CD14-positive monocyte (primary cell): ENCODE measurements at regions not wholly inside any gene's neighbourhood (a gene's known extent, or its start where the extent isn't known, plus 50 kb on each side); places are given as distances from the start of the nearest gene placed in this dataset.

ENCODE experiments used
- DNase-seq, 3 donors: peaks; one replicate each; pipeline ENCODE4 v3.0.0-alpha.2; 2011 to 2022
- H2AFZ ChIP-seq: 2 replicates; pipeline ENCODE4 v1.6.0; 2012; ENCODE audit warnings: mild to moderate bottlenecking, low read depth, low read length, inconsistent platforms; ENCODE audit not compliant: insufficient read depth, poor library complexity, severe bottlenecking
- H3K27ac ChIP-seq, 2 donors: 1 replicate in 1 of 2; 2 replicates in 1 of 2; pipeline ENCODE4 v1.5.1; 2012 to 2013; ENCODE audit warnings: low read length in 2 of 2, control low read depth in 1 of 2, inconsistent platforms in 1 of 2, low read depth in 1 of 2, mild to moderate bottlenecking in 1 of 2
- H3K27me3 ChIP-seq, 2 donors: one replicate each; pipeline versions ENCODE4 v1.6.0 to v1.6.1; 2011 to 2013; ENCODE audit warnings: low read length in 2 of 2; ENCODE audit not compliant: control insufficient read depth in 2 of 2, insufficient read depth in 2 of 2
- H3K36me3 ChIP-seq, 2 donors: replicated peaks in 1 of 2; 1 replicate in 1 of 2; 2 replicates in 1 of 2; pipeline versions ENCODE4 v1.5.1 to v1.6.1; 2012 to 2013; ENCODE audit warnings: low read length in 2 of 2, control low read depth in 1 of 2, inconsistent platforms in 1 of 2, mild to moderate bottlenecking in 1 of 2; ENCODE audit not compliant: insufficient read depth in 2 of 2, control insufficient read depth in 1 of 2
- H3K4me1 ChIP-seq, 2 donors: 1 replicate in 1 of 2; 2 replicates in 1 of 2; pipeline versions ENCODE4 v1.5.1 to v1.6.1; 2012 to 2013; ENCODE audit warnings: low read length in 2 of 2, control low read depth in 1 of 2, inconsistent platforms in 1 of 2, mild to moderate bottlenecking in 1 of 2, moderate library complexity in 1 of 2; ENCODE audit not compliant: insufficient read depth in 2 of 2, control insufficient read depth in 1 of 2
- H3K4me2 ChIP-seq: replicated peaks from 2 replicates; pipeline ENCODE3; 2012; ENCODE audit warnings: low read length, moderate library complexity, mild to moderate bottlenecking; ENCODE audit not compliant: poor library complexity, severe bottlenecking; ENCODE audit errors: extremely low read depth
- H3K4me3 ChIP-seq, 3 experiments: fragments of 200-600 bp in 1 of 3; sonication (generic) in 1 of 3; replicated peaks in 1 of 3; 1 replicate in 2 of 3; 2 replicates in 1 of 3; pipeline ENCODE4 v1.5.1; 2011 to 2013; ENCODE audit warnings: low read length in 3 of 3, mild to moderate bottlenecking in 3 of 3, control low read depth in 2 of 3, low read depth in 2 of 3, inconsistent platforms in 1 of 3, moderate library complexity in 1 of 3
- H3K79me2 ChIP-seq: 2 replicates; pipeline ENCODE4 v1.6.0; 2012; ENCODE audit warnings: mild to moderate bottlenecking, control low read depth, inconsistent platforms, low read length, moderate library complexity; ENCODE audit not compliant: insufficient read depth
- H3K9ac ChIP-seq: 2 replicates; pipeline ENCODE4 v1.6.0; 2017; ENCODE audit warnings: low read length, mild to moderate bottlenecking; ENCODE audit not compliant: insufficient read depth, poor library complexity, severe bottlenecking
- H3K9me3 ChIP-seq, 2 donors: replicated peaks in 1 of 2; 1 replicate in 1 of 2; 2 replicates in 1 of 2; pipeline versions ENCODE4 v1.5.1 to v1.6.1; 2012 to 2013; ENCODE audit warnings: low read length in 2 of 2, control low read depth in 1 of 2; ENCODE audit not compliant: control insufficient read depth in 1 of 2, insufficient read depth in 1 of 2
- H4K20me1 ChIP-seq: 2 replicates; pipeline ENCODE4 v1.6.0; 2012; ENCODE audit warnings: mild to moderate bottlenecking, low read length, control low read depth, moderate library complexity; ENCODE audit not compliant: insufficient read depth
- H3K27ac Mint-ChIP-seq, 7 donors: one replicate each; pipeline ENCODE4 v1.8.0; 2020; ENCODE audit warnings: mild to moderate bottlenecking in 7 of 7, mixed read lengths in 7 of 7, moderate library complexity in 6 of 7, inconsistent platforms in 2 of 7
- H3K27me3 Mint-ChIP-seq, 3 donors: one replicate each; pipeline ENCODE4 v1.8.0; 2021 to 2022; ENCODE audit warnings: low read depth in 3 of 3, mild to moderate bottlenecking in 3 of 3, mixed read lengths in 3 of 3, moderate library complexity in 3 of 3, inconsistent platforms in 1 of 3
- H3K36me3 Mint-ChIP-seq, 2 donors: one replicate each; pipeline ENCODE4 v1.8.0; 2020; ENCODE audit warnings: mixed read lengths in 2 of 2, inconsistent platforms in 1 of 2, mild to moderate bottlenecking in 1 of 2
- H3K4me1 Mint-ChIP-seq: one replicate; pipeline ENCODE4 v1.8.0; 2020; ENCODE audit warnings: mild to moderate bottlenecking, mixed read lengths
- H3K4me3 Mint-ChIP-seq, 2 donors: one replicate each; pipeline ENCODE4 v1.8.0; 2020; ENCODE audit warnings: mild to moderate bottlenecking in 2 of 2, mixed read lengths in 2 of 2, moderate library complexity in 1 of 2
- H3K9me3 Mint-ChIP-seq, 7 donors: one replicate each; pipeline ENCODE4 v1.8.0; 2020 to 2022; ENCODE audit warnings: mixed read lengths in 7 of 7, mild to moderate bottlenecking in 6 of 7, moderate library complexity in 6 of 7, inconsistent platforms in 2 of 7
- WGBS: methylation state at CpG from one replicate; pipeline ENCODE4 v1.1.5; 2013; ENCODE audit warnings: missing lambda C conversion rate; ENCODE audit not compliant: insufficient coverage; 5-methylcytosine and 5-hydroxymethylcytosine counted together
- intact Hi-C, 2 donors: fragments of 100-400 bp; cut with micrococcal nuclease; formaldehyde crosslinking; loops; one replicate each; pipeline versions ENCODE4 v1.15.0 to v1.15.1; 2023
- TF ChIP-seq, protein P1 (sequence below): fragments of 200-600 bp; IDR thresholded peaks from one replicate; pipeline ENCODE4 v1.8.0; 2022; ENCODE audit warnings: antibody characterized with exemption, mild to moderate bottlenecking

GRCh38 chr15:97600190-97600589 lies 360.3 kb upstream of the ARRDC4 start:
- no peaks in the 10 kb centered on the region for H3K27me3 ChIP-seq
- Mint-ChIP-seq H3K4me1 (no peaks in the 10 kb centered on the region), H3K27me3 (peaks cover 0 to 1% (median 0%) of the 10 kb centered on the region in 3 donors), H3K27ac (no peak overlapping the region), H3K9me3 (peaks cover 0 to 10% (median 2%) of the 10 kb centered on the region in 7 donors), H3K36me3 (no peaks in the 10 kb centered on the region), H3K4me3 (no peak overlapping the region)
- H2AFZ ChIP-seq: no peak overlapping the region
- no peak overlapping the region for H3K4me3 ChIP-seq
- no peak overlapping the region for H3K4me2 ChIP-seq
- H3K9ac ChIP-seq: no peak overlapping the region
- no peak for DNase-seq
- H3K79me2 ChIP-seq: no peaks in the 10 kb centered on the region
- H3K36me3 ChIP-seq: no peaks in the 10 kb centered on the region
- H3K4me1 ChIP-seq: no peaks in the 10 kb centered on the region
- TF ChIP-seq, protein P1, sequence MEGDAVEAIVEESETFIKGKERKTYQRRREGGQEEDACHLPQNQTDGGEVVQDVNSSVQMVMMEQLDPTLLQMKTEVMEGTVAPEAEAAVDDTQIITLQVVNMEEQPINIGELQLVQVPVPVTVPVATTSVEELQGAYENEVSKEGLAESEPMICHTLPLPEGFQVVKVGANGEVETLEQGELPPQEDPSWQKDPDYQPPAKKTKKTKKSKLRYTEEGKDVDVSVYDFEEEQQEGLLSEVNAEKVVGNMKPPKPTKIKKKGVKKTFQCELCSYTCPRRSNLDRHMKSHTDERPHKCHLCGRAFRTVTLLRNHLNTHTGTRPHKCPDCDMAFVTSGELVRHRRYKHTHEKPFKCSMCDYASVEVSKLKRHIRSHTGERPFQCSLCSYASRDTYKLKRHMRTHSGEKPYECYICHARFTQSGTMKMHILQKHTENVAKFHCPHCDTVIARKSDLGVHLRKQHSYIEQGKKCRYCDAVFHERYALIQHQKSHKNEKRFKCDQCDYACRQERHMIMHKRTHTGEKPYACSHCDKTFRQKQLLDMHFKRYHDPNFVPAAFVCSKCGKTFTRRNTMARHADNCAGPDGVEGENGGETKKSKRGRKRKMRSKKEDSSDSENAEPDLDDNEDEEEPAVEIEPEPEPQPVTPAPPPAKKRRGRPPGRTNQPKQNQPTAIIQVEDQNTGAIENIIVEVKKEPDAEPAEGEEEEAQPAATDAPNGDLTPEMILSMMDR: no peak
- no peaks in the 10 kb centered on the region for H3K9me3 ChIP-seq
- H3K27ac ChIP-seq: no peak overlapping the region
- no peaks in the 10 kb centered on the region for H4K20me1 ChIP-seq
- WGBS: no CpG with 5 or more reads among the region's 5 CpGs
- intact Hi-C loops: no loop called here

DNA sequence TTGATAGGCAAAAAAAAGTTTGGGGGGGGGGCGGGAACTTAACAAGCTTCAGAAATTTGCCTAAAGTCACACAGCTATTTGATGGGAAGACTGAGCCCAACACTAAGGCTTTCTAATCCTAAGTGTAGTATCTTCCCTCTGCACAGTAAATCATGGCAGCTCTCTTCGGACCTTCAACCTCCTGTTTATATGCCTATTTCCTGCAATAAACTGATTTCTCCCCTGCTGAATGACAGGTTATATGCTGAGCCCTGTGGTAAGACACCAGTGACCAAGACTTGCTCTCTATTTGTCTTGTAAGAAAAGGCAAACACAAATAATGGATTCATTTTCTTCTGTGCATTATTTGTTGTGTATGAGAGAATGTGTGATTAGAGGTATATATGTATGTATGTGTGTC lies 355.8 kb upstream of the ARRDC4 start:
- Mint-ChIP-seq H3K27ac (no peak overlapping the region), H3K4me1 (no peaks in the 10 kb centered on the region), H3K36me3 (no peaks in the 10 kb centered on the region)

More for the DNA sequence above, 355.8 kb upstream of the ARRDC4 start:
- H3K4me2 ChIP-seq: no peak overlapping the region
- H3K4me3 ChIP-seq: no peak overlapping the region
- no peak overlapping the region for H3K27ac ChIP-seq
- H3K27me3 Mint-ChIP-seq: no peaks in the 10 kb centered on the region
- H3K27me3 ChIP-seq: no peaks in the 10 kb centered on the region
- WGBS: 20% methylated on average over 1 of the region's 2 CpGs
- TF ChIP-seq, protein P1: no peak
- no peaks in the 10 kb centered on the region for H4K20me1 ChIP-seq
- no peak overlapping the region for H2AFZ ChIP-seq
- no peak for DNase-seq
- H3K9ac ChIP-seq: no peak overlapping the region
- intact Hi-C loops: no loop called here
- H3K79me2 ChIP-seq: no peaks in the 10 kb centered on the region
- H3K4me3 Mint-ChIP-seq: no peak overlapping the region
- H3K36me3 ChIP-seq: no peaks in the 10 kb centered on the region
- peaks cover 2 to 17% (median 5%) of the 10 kb centered on the region in 7 donors for H3K9me3 Mint-ChIP-seq
- H3K4me1 ChIP-seq: no peaks in the 10 kb centered on the region
- H3K9me3 ChIP-seq: peaks cover 13 to 23% of the 10 kb centered on the region in 2 donors
